ENCODE measurements at regions not wholly inside any gene's neighbourhood (a gene's known extent, or its start where the extent isn't known, plus 50 kb on each side); places are given as distances from the start of the nearest gene placed in this dataset.

DNA sequence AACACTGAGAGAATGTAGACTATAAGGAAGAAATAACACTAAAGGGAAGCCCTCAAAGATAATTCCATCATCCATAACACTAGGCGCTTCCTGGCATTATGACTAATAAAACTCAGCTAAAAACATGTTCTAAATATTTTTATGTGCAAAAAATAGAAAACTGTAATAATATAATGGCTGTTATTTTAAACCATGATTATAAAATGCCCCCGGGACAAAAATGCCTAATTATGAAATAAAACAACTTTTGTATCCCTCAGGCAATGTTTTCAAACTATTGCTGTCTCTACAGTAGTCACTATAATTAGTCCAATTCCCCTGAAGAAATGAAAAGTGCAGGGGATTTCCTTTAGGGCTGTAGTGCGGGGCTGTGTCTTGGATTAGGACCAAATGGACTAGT, 242.4 kb downstream of the RNF144B start:
- TF ChIP-seq YY1 (IDR thresholded peaks at IDR 0.05; ENCODE audit: insufficient read depth, insufficient read length) (no peak), SUZ12 (IDR thresholded peaks at IDR 0.05; ENCODE audit: extremely low read depth, insufficient read depth, insufficient read length) (no peak), ZNF274 (IDR thresholded peaks at IDR 0.05; ENCODE audit: low read depth, low read length) (no peak)

All from NT2/D1 (cell line).